Progenitor cell of endocrine pancreas (in vitro differentiated cells): ENCODE measurements at regions not wholly inside any gene's neighbourhood (a gene's known extent, or its start where the extent isn't known, plus 50 kb on each side); places are given as distances from the start of the nearest gene placed in this dataset.
"Not testable (repeated sequence)": the region's sequence is repeated elsewhere in the genome, so short reads cannot be mapped to it uniquely, and the experiment has no call there.

ENCODE experiments used
- DNase-seq: peaks from one replicate; pipeline ENCODE4 v3.0.0; 2021; ENCODE audit warnings: low spot score; ENCODE audit not compliant: unreplicated experiment
- H3K27ac Mint-ChIP-seq: 2 replicates; pipeline ENCODE4 v1.8.0; 2021; ENCODE audit warnings: mild to moderate bottlenecking, moderate library complexity, mixed read lengths
- H3K27me3 Mint-ChIP-seq: 2 replicates; pipeline ENCODE4 v1.8.0; 2021; ENCODE audit warnings: mixed read lengths
- H3K36me3 Mint-ChIP-seq: 2 replicates; pipeline ENCODE4 v1.8.0; 2022; ENCODE audit warnings: mixed read lengths; ENCODE audit not compliant: insufficient read depth
- H3K4me1 Mint-ChIP-seq: 2 replicates; pipeline ENCODE4 v1.8.0; 2021; ENCODE audit warnings: low read depth, mixed read lengths
- H3K4me3 Mint-ChIP-seq: 2 replicates; pipeline ENCODE4 v1.8.0; 2021; ENCODE audit warnings: low read depth, mild to moderate bottlenecking, moderate library complexity, mixed read lengths
- H3K9me3 Mint-ChIP-seq: 2 replicates; pipeline ENCODE4 v1.8.0; 2021; ENCODE audit warnings: low read depth, mixed read lengths
- TF ChIP-seq, protein P1 (sequence below): fragments of 200-600 bp; sonication (generic); IDR thresholded peaks from one replicate; pipeline ENCODE4 v1.5.0; 2021; ENCODE audit warnings: antibody characterized with exemption, mild to moderate bottlenecking; ENCODE audit not compliant: unreplicated experiment

DNA sequence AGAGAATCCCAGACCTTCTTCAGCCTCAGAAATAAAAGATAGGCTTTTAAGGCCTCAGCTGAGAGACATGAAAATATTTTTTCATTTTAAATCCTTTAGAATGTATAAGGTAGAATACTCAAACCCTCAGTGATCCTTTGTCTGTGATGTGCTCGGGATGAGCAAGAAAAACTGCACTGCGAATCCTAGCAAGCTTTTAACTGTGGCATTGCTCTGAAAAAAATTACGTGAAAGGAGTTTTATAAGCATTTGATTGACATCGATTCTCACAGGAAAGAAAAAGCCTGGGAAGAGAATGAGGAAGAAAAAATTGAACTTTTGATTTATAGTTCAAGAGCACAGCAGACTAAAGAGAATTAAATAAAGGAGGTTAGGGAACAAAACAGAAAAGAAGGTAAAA is 120.0 kb downstream of the TMEM168 start:
- Mint-ChIP-seq H3K4me3 (no peak overlapping the region), H3K27me3 (peaks cover 19% of the 10 kb centered on the region), H3K9me3 (no peaks in the 10 kb centered on the region), H3K4me1 (no peaks in the 10 kb centered on the region), H3K36me3 (no peaks in the 10 kb centered on the region), H3K27ac (no peak overlapping the region)
- DNase-seq: no peak
- TF ChIP-seq, protein P1, sequence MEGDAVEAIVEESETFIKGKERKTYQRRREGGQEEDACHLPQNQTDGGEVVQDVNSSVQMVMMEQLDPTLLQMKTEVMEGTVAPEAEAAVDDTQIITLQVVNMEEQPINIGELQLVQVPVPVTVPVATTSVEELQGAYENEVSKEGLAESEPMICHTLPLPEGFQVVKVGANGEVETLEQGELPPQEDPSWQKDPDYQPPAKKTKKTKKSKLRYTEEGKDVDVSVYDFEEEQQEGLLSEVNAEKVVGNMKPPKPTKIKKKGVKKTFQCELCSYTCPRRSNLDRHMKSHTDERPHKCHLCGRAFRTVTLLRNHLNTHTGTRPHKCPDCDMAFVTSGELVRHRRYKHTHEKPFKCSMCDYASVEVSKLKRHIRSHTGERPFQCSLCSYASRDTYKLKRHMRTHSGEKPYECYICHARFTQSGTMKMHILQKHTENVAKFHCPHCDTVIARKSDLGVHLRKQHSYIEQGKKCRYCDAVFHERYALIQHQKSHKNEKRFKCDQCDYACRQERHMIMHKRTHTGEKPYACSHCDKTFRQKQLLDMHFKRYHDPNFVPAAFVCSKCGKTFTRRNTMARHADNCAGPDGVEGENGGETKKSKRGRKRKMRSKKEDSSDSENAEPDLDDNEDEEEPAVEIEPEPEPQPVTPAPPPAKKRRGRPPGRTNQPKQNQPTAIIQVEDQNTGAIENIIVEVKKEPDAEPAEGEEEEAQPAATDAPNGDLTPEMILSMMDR: no peak

DNA sequence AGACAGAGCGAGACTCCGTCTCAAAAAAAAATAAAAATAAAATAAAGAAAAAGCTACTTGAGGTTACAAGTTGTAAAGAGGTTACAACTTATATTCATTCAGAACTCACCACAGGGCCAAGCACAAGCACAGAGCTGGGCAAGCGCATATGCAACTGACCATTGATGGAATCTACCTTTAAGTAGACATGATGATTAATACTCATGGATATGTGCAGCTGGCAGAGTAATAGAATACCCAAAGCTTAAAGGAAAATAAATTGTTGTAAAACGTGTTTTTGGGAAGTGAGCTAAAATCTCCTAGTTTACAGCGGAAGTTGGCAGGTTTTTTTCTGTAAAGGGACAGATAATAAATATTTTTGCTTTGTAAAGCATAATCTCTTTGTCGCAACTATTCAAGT is 111.6 kb downstream of the TMEM168 start:
- Mint-ChIP-seq H3K27ac (no peak overlapping the region), H3K27me3 (peaks cover 25% of the 10 kb centered on the region), H3K36me3 (no peaks in the 10 kb centered on the region), H3K4me3 (no peak overlapping the region), H3K4me1 (peaks cover 7% of the 10 kb centered on the region), H3K9me3 (peaks cover 2% of the 10 kb centered on the region)
- no peak for DNase-seq
- TF ChIP-seq, protein P1: no peak

DNA sequence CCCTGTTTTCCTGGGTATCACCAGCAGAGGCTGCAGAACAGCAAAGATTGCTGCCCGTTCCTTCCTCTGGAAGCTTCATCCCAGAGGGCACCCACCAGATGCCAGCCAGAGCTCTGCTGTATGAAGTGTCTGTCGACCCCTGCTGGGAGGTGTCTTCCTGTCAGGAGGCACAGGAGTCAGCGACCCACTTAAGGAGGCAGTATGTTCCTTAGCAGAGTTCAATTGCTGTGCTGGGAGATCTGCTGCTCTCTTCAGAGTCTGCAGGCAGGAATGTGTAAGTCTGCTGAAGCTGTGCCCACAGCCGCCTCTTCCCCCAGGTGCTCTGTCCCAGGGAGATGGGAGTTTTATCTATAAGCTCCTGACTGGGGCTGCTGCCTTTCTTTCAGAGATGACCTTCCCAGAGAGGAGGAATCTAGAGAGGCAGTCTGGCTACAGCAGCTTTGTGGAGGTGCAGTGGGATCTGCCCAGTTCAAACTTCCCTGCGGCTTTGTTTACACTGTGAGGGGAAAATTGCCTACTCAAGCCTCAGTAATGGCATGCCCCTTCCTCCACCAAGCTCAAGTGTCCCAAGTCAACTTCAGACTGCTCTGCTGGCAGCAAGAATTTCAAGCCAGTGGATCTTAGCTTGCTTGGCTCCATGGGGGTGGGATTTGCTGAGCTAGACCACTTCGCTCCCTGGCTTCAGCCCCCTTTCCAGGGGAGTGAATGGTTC is 100.6 kb downstream of the TMEM168 start:
- Mint-ChIP-seq H3K9me3 (peaks cover 50% of the 10 kb centered on the region), H3K36me3 (peaks cover 11% of the 10 kb centered on the region), H3K4me1 (peaks cover 30% of the 10 kb centered on the region), H3K27me3 (peaks cover 43% of the 10 kb centered on the region)
- not testable (repeated sequence) for H3K4me3 Mint-ChIP-seq, H3K27ac Mint-ChIP-seq, DNase-seq

DNA sequence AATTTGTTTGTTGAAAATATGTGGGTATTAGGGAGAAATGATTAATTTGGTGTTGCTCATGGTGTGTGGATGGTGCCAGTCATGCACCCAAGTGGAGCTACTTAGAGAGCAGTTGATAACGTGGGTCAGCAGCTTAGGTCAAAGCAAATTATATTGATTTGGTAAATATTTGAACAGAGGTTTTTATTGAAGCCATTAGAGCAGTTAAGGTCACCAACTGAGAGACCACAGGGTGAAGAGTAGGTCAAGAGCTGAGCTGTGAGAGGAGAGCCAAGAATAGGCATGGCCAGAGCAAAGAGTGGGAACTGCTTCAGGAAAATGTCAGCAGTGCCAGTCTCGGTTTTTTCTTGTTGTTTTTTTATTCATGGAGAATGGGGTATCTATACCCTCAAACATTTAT is 97.9 kb downstream of the TMEM168 start:
- Mint-ChIP-seq H3K4me3 (no peak overlapping the region), H3K9me3 (peaks cover 43% of the 10 kb centered on the region), H3K4me1 (peaks cover 30% of the 10 kb centered on the region), H3K27ac (no peak overlapping the region), H3K27me3 (peaks cover 34% of the 10 kb centered on the region), H3K36me3 (peaks cover 7% of the 10 kb centered on the region)
- DNase-seq: no peak
- TF ChIP-seq, protein P1: no peak

DNA sequence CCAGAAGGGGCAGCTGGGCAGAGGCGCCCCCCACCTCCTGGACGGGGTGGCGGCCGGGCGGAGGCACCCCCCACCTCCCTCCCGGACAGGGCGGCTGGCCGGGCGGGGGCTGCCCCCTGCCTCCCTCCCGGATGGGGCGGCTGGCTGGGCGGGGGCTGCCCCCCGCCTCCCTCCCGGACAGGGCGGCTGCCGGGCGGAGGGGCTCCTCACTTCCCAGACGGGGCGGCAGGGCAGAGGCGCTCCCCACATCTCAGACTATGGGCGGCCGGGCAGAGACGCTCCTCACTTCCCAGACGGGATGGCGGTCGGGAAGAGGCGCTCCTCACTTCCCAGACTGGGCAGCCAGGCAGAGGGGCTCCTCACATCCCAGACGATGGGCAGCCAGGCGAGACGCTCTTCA is 93.0 kb downstream of the TMEM168 start:
- H3K4me1 Mint-ChIP-seq: peaks cover 28% of the 10 kb centered on the region
- peaks cover 37% of the 10 kb centered on the region for H3K9me3 Mint-ChIP-seq
- H3K27ac Mint-ChIP-seq, H3K36me3 Mint-ChIP-seq, H3K27me3 Mint-ChIP-seq, DNase-seq, H3K4me3 Mint-ChIP-seq: not testable (repeated sequence)

DNA sequence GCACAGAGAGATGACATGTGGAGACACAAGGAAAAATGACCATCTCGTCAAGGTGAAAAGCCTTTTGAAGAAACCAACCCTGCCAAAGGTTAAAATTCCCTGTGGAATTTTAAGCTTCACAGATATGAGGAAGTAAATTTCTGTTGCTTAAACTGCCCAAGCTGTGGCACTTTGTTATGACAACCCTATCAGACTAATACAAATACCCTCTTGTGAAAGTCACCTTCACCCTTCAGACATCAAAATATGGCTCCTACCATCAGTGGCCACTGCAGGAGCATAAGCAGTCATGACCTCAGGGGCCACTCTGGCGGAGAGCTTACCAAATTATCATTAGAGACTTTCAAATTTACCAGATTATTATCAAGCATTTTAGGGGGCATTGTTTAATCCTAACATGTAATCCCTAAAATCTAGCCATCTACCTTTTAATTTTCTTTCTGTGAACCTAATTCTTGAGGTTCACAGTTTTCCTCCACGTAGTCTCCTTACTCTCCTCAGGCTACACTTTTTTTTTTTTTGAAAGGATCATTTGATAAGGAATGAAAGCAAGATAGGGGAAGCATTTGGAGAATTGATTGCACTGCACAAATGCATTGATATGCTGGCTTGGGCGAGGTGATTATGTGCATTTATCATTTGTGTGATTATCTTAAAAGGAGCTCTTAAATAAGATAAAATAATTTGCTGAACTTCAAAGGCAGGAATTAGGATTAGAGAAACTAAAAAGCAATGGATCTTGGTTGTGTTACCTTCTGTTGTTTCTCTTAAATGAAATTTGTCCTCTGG is 90.3 kb downstream of the TMEM168 start:
- DNase-seq: no peak
- H3K27me3 Mint-ChIP-seq: peaks cover 4% of the 10 kb centered on the region
- TF ChIP-seq, protein P1: no peak
- peaks cover 4% of the 10 kb centered on the region for H3K36me3 Mint-ChIP-seq
- peaks cover 21% of the 10 kb centered on the region for H3K9me3 Mint-ChIP-seq
- no peak overlapping the region for H3K4me3 Mint-ChIP-seq
- peaks cover 21% of the 10 kb centered on the region for H3K4me1 Mint-ChIP-seq
- no peak overlapping the region for H3K27ac Mint-ChIP-seq
